ENCODE measurements at regions not wholly inside any gene's neighbourhood (a gene's known extent, or its start where the extent isn't known, plus 50 kb on each side); places are given as distances from the start of the nearest gene placed in this dataset.

GRCh38 chr12:83506841-83507240, 820.1 kb downstream of the TMTC2 start:
- TF ChIP-seq CTCF (IDR thresholded peaks at IDR 0.05) (no peak), POLR2A (IDR thresholded peaks at IDR 0.05) (no peak), POLR2AphosphoS5 (IDR thresholded peaks at IDR 0.05) (no peak), EP300 (IDR thresholded peaks at IDR 0.05; ENCODE audit: low read depth) (no peak)
